DMS53 treated with DMSO at 0.1 percent for 48 hours (cell line): ENCODE measurements at regions not wholly inside any gene's neighbourhood (a gene's known extent, or its start where the extent isn't known, plus 50 kb on each side); places are given as distances from the start of the nearest gene placed in this dataset.
A peak's percentile ranks its signal among the peaks of the same experiment; 100 is the strongest.
"Not testable (repeated sequence)": the region's sequence is repeated elsewhere in the genome, so short reads cannot be mapped to it uniquely, and the experiment has no call there.

Experiments used
- DNase-seq: peaks from one replicate; lab custom pipeline; 2025; ENCODE audit not compliant: unreplicated experiment; lab: John Stamatoyannopoulos, UW

DNA sequence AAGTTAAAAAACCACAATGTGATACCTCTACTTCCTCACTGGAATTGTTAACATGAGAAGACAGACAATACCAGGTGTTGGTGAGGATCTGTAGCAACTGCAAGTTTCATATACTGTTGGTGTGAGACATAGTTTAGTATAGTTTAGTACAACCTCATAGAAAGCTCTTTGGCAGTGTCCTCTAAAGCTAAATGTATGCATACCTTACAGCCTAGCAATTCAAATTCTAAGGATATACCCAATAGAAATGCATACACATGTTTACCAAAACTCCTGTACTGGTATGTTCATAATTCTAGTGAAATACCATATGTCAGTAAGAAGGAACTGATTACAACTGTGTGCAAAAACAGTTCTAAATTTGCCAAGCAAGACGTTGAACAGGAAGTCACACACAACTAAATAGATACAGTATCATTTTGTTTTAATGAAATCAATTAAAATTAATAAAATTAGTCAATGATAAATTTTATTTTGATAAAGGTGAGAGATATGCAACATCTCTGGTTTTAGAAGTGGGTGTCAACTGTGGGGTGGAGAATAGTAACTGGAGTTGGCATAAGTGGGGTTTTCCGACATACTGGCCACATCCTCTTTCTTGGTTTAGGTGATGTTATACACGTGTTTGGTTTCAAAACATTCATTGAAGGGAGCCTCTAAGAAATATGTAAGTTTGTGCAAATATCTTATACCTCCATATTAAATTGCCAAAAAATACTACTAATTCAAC is 450.7 kb downstream of the PTPRC start:
- no peak for DNase-seq

DNA sequence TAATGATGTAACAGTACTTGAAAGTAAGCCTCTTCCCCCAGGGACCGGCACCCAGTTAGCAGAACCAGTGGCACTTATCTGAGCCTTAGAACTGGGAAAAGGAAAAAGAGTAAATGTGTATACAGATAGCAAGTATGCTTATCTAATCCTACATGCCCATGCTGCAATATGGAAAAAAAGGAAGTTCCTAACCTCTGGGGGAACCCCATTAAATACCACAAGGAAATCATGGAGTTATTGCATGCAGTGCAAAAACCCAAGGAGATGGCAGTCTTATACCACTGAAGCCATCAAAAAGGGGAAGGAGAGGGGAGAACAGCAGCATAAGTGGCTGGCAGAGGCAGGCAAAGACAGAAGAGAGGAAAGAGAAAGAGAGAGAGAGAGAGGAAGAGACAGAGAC is 456.8 kb downstream of the PTPRC start:
- DNase-seq: not testable (repeated sequence)

DNA sequence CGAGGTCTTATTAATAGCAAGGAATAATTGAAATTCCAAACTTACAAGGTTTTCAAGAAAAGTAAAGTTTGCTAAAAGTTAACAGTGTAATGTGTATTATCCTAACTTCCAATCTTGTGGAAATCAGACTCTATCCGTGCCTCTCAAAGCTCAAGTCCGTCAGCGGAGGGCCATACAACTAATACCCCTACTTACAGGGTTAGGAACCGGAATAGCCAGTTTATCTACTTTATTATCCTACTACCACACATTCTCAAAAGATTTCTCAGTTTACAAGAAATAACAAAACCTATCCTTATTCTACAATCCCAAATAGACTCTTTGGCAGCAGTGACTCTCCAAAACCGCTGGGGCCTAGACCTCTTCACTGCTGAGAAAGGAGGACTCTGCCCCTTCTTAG is 457.8 kb downstream of the PTPRC start:
- no peak for DNase-seq

DNA sequence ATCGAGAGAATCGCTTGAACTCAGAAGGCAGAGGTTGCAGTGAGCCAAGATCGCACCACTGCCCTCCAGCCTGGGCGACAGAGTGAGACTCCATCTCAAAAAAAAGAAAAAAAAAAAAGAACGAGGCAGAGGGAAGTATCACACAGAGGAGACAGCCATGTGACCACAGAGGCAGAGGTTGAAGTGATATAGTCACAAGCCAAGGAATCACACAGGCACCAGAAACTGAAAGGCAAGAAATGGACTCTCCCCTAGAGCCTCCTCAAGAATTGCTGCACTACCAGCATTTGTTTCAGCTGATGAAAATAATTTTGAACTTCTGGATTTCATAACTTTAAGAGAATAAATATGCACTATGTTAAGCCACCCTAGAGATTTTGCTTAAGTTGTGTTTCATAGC is 459.6 kb downstream of the PTPRC start:
- DNase-seq: no peak

DNA sequence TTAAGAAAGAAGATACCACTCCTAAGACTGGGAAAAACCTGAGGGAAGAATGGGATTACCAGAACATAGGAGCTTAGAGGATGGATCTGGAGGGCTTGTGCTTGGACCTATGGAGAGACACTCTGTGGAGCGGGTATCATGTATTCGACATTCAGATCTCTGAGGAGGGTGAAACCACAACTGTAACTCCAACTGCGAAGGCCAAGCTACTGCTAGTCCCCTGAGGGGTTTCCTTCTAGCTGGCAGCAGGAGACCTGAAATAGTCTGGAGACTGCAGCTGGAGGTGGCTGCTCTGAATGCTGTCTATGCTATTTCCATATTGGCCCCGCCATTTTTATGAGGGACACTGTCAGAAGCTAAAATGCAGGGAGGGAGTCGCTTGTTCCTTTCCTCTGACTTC is 462.3 kb downstream of the PTPRC start:
- DNase-seq: no peak

DNA sequence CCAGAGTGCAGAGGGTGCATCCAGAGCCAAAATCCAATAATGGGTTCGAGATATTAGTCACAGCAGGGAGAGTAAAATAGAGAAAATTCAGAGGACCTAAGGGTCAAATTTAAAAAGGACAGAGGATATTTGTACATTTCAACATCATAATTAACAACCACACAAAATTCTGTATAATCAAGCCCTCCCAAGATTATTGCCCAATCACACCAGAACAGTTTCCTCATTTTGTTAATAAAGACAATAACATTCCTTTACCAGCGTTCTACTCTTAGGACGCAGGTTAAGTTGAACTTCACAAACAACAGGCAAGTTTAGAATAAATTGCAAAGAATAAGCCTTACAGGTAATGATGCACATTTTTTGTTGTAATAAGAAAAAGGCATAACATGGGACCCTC is 462.8 kb downstream of the PTPRC start:
- no peak for DNase-seq

DNA sequence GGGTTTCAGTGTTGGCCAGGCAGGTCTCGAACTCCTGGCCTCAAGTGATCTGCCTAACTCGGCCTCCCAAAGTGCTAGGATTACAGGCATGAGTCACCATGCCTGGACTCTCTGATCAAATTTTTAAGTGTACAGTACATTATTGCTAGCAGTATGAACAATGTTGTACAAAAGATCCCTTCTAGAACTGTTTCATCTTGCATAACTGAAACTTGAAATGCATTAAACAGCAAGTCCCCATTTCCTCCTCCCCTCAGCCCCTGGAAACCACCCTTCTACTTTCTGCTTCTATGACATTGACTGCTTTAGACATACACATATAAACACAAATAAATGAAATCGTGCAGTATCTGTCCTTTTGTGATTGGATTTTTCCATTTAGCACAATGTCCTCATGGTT is 463.4 kb downstream of the PTPRC start:
- no peak for DNase-seq

DNA sequence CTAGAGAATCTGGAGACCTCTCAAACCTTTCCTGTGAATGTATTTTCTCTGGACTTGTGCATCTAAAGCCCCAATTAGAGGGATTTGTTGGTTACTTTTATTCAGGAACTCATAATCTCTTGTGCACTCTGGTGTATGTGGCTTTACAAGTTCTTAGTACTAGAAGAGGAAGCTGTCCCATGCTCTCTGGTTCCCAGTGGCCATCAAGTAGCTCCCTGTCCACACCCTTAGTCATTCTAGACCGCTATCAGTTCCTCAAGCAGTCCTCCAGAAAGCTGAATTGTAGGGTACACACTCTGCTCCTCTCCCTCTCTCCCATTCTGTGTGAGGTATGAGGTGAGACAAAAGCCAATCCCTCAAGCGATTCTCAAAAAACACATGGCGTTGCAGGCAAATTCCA is 470.3 kb downstream of the PTPRC start:
- no peak for DNase-seq

DNA sequence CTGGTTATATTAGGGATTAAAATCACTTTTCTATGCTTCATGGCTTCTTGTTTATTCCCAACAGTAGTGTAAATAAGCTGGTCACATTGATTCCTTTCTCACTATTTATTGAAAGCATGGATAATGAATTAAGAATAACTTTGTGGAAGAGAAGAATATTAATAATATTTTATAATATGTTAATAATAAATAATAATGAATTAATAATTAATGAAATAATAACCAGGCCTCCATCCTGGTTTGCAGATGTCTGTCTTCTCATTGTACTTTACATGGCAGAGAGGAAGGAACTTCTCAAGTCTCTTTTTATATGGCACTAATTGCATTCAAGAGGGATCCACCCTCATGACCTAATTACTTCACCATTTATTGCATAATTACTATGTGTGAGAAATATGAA is 473.5 kb downstream of the PTPRC start:
- no peak for DNase-seq

DNA sequence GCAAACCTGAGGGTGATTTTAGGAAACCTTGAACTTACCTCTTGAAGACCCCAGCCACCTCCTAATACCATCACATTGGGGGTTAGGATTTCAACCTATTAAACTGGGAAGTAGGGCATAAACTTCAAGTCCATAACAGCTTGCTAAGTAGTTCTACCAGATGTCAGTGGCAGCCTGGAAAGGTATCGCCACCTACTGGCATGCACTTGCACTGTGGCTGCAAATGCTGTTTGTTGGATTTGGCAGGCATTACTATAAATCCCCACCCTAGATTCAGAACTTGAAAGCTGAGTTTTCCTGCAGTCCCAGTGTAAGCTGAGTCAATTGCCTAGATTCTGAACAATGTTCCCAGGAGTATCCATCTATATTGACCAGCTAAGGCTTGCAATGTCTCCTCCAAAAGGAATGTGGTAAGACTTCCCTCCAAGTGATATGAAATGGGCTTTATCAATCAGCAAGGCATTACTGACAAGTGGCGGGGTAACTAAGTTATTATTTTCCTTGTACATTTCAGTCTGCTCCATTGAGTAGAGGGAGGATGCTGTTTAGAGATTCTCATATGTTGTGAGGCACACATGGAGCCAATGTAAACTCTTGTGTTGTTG is 474.5 kb downstream of the PTPRC start:
- peak; percentile 72 for DNase-seq

DNA sequence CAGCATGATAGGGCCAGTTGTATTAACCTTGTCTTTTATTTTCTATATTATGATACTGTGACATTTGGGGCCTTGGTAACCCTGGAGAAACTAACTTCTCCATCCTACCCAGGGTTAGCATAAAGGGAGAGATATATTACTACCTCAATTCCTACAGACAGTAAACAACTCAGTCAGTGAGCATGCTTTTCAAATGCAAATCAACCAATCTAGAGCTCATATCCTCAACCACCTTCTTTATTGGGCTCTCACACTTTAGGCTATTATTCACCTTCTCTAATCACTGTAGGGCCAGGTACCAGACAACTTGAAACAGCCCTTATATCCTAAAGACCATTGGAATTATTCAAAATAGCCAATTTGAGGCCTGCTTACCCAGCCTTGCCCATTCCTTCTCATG is 477.6 kb downstream of the PTPRC start:
- DNase-seq: no peak

DNA sequence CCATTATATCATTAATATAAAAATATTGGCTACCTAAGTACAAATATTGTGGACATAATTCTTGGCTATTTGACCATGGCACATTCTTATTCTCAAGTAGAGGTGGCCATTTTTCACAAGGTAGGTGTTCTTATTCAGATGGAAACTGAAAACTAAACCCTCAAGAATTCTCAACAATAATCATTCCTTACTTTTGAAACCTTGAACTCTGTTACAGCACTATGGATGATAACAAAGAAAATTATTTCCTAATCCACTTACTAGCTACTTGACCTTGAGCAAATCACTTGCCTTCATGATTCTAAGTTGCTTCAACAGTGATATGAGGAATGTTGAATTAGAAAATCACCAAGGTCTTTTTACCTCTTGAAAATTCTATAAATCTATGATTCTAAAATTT is 482.2 kb downstream of the PTPRC start:
- DNase-seq: no peak

DNA sequence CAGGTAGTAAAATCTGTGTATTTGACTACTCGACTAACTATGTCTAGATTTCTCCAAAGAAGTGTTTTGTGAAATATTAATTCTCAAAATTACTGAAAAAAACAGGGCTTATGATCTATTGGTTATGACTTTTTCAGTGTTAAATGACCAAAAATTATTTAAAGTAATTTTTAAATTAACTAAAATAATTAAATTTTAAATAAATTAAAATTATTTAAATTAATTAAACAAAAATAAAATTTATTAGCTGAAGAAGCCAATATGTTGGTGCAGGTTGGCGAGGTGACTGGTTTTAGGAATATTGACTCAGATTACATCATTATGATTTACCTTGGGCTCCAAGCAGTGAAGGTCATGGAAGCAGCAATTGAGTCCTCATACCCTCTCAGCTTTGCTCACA is 483.2 kb downstream of the PTPRC start:
- DNase-seq: no peak

DNA sequence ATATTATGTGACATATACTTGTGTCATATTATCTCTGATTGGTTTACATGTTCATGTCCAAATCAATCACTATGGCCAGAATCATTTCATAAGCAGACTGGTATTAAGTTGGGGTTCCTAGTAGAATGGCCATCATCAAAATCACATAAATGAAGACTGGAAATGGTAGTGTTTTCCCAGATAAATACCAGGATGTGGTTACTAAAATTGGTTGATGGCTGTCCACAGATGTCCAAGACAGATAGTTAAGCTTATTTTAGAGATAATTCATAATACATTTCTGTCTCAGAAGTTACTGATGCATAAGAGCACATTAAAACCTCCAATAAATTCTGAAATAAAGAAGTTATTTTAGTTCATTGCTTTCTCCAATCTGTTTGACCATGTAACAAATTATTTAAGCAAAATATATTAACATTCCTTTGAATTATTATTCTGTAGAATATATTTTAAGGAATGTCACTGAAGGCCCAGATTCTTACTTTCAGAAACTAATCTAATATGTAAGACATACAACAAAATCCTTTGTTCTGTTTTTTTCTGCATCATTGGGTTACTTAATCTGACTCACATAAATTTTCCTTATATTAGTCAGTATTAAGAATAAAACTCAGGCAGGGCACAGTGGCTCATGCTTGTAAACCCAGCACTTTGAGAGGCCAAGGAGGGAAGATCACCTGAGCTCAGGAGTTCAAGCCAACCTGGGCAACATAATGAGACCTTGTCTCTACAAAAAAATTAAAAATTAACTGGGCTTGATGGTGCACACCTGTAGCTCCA is 483.9 kb downstream of the PTPRC start:
- DNase-seq: no peak

DNA sequence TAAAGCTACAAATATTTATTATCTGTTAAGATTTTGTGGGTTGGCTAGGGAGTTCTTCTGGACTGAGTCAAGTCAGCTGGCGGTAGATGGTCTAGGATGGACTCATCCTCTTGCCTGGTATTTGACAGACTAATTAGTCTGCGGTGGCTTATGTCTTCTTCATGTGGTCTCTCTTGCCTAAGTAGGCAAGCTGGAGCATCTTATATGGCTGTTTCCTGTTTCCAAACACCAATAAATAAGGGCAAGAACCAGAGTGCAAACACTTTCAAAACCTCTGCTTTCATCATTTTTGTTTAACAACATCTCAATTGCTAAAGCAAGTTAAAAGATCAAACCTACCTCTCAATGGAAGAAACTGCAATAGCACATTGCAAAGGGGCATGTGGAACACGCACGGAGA is 484.8 kb downstream of the PTPRC start:
- no peak for DNase-seq

DNA sequence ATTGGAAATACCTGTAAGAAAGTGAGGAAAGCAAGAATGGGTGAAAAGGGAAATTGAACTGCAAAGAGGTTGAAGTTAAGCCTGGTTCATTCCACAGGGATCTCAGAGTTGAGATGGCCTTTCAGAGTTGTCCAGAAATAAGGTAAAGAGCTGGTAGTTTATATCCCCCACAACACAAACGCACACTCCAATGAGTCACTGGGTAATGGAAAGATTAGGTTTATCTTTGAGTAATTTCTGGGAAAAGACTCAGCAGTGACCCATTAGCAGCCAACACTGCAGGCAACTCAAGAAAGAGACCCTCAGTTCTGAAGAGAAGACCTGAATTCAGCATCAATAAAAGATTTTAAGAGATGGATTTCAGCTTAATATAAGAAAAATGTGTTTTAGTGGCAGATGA is 485.5 kb downstream of the PTPRC start:
- no peak for DNase-seq

DNA sequence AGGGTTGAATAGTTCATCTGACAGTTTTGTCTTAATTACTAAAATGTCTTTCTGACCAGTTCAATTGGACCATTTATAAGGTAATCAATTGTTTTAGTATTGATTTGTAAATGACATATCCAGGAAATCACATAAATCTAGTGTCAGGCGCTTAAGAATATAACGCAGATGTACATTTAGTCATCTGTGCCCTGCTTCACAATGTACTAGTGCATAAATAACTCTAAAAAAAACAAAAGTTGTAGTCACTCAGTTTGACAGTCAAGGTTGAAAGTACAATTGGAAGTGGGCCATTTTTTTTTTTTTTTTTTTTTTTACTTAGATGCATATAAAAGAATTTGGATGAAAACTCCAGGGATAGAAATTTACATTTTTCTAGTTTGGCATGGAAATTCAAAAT is 490.4 kb downstream of the PTPRC start:
- DNase-seq: no peak

DNA sequence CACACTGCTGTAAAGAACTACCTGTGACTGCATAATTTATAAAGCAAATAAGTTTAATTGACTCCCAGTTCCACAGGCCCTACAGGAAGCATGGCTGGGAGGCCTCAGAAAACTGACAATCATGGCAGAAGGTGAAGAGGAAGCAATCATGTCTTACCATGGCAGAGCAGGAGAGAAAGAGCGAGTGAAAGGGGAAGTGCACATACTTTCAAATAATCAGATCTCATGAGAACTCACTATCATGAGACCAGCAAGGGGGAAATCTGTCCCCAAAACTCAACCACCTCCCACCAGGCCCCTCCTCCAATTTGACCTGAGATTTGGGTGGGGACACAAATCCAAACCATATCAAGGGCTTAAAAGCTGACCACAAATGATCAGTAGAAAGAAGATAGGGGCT is 493.2 kb downstream of the PTPRC start:
- no peak for DNase-seq

DNA sequence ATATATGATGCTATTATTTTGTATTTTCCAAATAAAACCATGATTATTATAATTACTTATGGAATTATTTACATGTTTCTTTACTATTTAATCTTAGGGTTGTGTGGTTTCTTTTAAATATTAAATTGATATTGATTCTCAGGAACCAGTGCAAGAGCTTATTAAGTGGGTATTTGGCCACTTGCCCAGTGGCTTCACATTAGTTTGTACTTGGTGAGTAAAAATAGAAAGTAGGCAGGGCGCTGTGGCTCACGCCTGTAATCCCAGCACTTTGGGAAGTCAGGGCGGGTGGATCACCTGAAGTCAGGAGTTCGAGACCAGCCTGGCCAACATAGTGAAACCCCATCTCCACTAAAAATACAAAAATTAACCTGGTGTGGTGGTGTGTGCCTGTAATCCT is 497.1 kb downstream of the PTPRC start:
- no peak for DNase-seq

DNA sequence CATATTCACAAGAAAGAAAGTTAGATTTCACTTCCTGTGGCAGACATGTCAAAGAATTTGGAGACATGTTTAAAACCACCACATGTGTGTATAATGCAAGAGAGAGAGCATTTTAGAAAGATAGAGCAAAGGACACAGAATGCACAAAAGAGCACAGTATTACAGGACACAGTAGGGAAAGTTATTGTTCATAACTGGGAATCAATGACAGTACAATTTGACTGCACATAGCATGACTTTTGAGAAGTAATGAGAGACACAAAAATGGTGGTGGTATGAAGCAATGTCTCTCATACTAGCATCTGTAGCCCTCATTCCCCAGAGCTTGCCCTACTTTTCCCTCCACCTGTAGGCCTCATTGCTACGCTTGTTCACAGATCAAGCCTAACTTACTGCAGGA is 499.2 kb downstream of the PTPRC start:
- no peak for DNase-seq

DNA sequence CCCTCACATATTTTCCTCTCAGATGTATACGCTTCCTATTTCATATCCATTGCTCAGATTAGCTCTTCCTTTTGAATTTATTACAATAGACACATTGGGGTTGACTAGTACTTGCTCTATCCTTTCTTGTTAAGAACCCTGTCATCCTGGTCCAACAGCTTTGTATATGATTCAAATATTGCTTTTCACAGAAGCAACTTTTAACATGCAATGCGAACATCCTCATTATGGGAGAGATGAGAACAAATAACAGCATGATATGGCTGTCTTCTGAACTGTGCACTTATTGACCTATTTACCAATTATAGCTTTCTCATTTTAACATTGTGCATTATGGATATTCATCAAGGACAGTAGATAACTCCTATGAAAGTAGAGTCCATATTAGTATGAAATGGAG is 510.8 kb downstream of the PTPRC start:
- no peak for DNase-seq

DNA sequence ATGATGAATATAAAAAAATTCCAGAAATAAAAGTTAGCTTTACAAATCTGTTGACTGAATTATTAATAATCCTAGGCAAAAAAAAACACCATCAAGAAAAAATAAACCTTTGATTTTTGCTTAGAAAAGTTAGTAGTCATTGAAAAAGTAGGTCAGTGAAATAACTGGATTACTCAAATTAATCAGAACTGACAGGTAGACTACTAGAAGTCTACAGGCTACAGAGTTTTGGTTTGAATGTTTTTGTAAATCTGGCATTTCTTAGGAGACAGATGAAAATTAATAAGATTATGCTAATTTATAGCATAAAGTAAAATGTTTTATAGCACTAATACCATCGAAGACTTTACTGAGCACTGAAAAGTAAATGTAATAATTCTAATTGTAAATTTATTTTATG is 511.9 kb downstream of the PTPRC start:
- DNase-seq: no peak
